ENCODE measurements at regions not wholly inside any gene's neighbourhood (a gene's known extent, or its start where the extent isn't known, plus 50 kb on each side); places are given as distances from the start of the nearest gene placed in this dataset.

GRCh38 chr1:106748606-106749005 is 307.9 kb upstream of the PRMT6 start:
- DNase-seq (ENCODE audit: low spot score) = no peak

- no peak for DNase-seq (ENCODE audit: low spot score)
Measured at GRCh38 chr1:106749491-106749890, 307.0 kb upstream of the PRMT6 start.

GRCh38 chr1:106749906-106750305 is 306.6 kb upstream of the PRMT6 start:
- no peak for DNase-seq (ENCODE audit: low spot score)

GRCh38 chr1:106751002-106751401 is 305.5 kb upstream of the PRMT6 start:
- DNase-seq (ENCODE audit: low spot score) = no peak

GRCh38 chr1:106753066-106753465 is 303.4 kb upstream of the PRMT6 start:
- no peak for DNase-seq (ENCODE audit: low spot score)

- DNase-seq (ENCODE audit: low spot score) = no peak
Measured at GRCh38 chr1:106754957-106755356, 301.5 kb upstream of the PRMT6 start.

- no peak for DNase-seq (ENCODE audit: low spot score)
Measured at GRCh38 chr1:106755682-106756406, 300.6 kb upstream of the PRMT6 start.

GRCh38 chr1:106756752-106757151 is 299.7 kb upstream of the PRMT6 start:
- DNase-seq (ENCODE audit: low spot score) = no peak

GRCh38 chr1:106768077-106768476 is 288.4 kb upstream of the PRMT6 start:
- no peak for DNase-seq (ENCODE audit: low spot score)

- no peak for DNase-seq (ENCODE audit: low spot score)
Measured at GRCh38 chr1:106768501-106768900, 288.0 kb upstream of the PRMT6 start.

- no peak for DNase-seq (ENCODE audit: low spot score)
Measured at GRCh38 chr1:106773206-106773605, 283.3 kb upstream of the PRMT6 start.

- no peak for DNase-seq (ENCODE audit: low spot score)
Measured at GRCh38 chr1:106780066-106780465, 276.4 kb upstream of the PRMT6 start.

GRCh38 chr1:106780806-106781569 is 275.5 kb upstream of the PRMT6 start:
- DNase-seq (ENCODE audit: low spot score) = no peak

GRCh38 chr1:106785176-106785575 is 271.3 kb upstream of the PRMT6 start:
- DNase-seq (ENCODE audit: low spot score) = no peak

- no peak for DNase-seq (ENCODE audit: low spot score)
Measured at GRCh38 chr1:106787520-106787919, 269.0 kb upstream of the PRMT6 start.

GRCh38 chr1:106789686-106790085 is 266.8 kb upstream of the PRMT6 start:
- DNase-seq (ENCODE audit: low spot score) = no peak

- DNase-seq (ENCODE audit: low spot score) = no peak
Measured at GRCh38 chr1:106791041-106791440, 265.4 kb upstream of the PRMT6 start.

GRCh38 chr1:106793651-106794050 is 262.8 kb upstream of the PRMT6 start:
- no peak for DNase-seq (ENCODE audit: low spot score)

- DNase-seq (ENCODE audit: low spot score) = no peak
Measured at GRCh38 chr1:106798991-106799390, 257.5 kb upstream of the PRMT6 start.

- no peak for DNase-seq (ENCODE audit: low spot score)
Measured at GRCh38 chr1:106802181-106802580, 254.3 kb upstream of the PRMT6 start.

- DNase-seq (ENCODE audit: low spot score) = no peak
Measured at GRCh38 chr1:106814418-106814817, 242.1 kb upstream of the PRMT6 start.

GRCh38 chr1:106817575-106817974 is 238.9 kb upstream of the PRMT6 start:
- no peak for DNase-seq (ENCODE audit: low spot score)

GRCh38 chr1:106831511-106831910 is 225.0 kb upstream of the PRMT6 start:
- DNase-seq (ENCODE audit: low spot score) = peak; percentile 6
